Ishikawa (cell line): ENCODE measurements at regions not wholly inside any gene's neighbourhood (a gene's known extent, or its start where the extent isn't known, plus 50 kb on each side); places are given as distances from the start of the nearest gene placed in this dataset.

Experiments
- CEBPB ChIP-seq: IDR thresholded peaks from 2 replicates; pipeline ENCODE4 v1.6.1; 2012
- RAD21 ChIP-seq: IDR thresholded peaks from 2 replicates; pipeline ENCODE4 v1.6.1; 2012; ENCODE audit warnings: low read depth
- TAF1 ChIP-seq: IDR thresholded peaks from 2 replicates; pipeline ENCODE4 v1.6.1; 2012; ENCODE audit warnings: low read depth, mild to moderate bottlenecking
- YY1 ChIP-seq: IDR thresholded peaks from 2 replicates; pipeline ENCODE4 v1.6.1; 2012; ENCODE audit warnings: low read depth
- TF ChIP-seq, protein P1 (sequence below): IDR thresholded peaks from 2 replicates; pipeline ENCODE4 v1.6.1; 2012

DNA sequence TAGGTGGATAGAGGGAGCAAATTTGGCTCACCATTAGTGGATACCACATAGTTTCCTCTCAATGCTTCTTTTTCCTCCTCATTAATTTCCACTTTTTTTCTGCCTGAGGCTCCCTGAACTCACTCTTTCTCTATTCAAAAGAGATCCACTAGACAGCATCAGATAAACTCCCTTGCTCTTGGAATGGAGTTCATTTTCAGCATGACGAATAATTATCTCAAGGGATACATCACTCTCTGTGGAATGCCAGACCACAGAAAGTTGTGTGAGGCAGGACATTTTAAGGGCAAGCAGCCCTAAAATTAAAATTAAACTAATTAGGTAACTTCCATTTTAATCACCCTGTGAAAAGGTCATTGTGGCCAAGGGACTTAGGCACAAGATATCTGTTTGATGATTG, 1920.1 kb upstream of the CELF4 start:
- TF ChIP-seq, protein P1, sequence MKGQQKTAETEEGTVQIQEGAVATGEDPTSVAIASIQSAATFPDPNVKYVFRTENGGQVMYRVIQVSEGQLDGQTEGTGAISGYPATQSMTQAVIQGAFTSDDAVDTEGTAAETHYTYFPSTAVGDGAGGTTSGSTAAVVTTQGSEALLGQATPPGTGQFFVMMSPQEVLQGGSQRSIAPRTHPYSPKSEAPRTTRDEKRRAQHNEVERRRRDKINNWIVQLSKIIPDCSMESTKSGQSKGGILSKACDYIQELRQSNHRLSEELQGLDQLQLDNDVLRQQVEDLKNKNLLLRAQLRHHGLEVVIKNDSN, result no peak
- TF ChIP-seq TAF1 (no peak), CEBPB (no peak), RAD21 (no peak), YY1 (no peak)
